ENCODE measurements at regions not wholly inside any gene's neighbourhood (a gene's known extent, or its start where the extent isn't known, plus 50 kb on each side); places are given as distances from the start of the nearest gene placed in this dataset.

DNA sequence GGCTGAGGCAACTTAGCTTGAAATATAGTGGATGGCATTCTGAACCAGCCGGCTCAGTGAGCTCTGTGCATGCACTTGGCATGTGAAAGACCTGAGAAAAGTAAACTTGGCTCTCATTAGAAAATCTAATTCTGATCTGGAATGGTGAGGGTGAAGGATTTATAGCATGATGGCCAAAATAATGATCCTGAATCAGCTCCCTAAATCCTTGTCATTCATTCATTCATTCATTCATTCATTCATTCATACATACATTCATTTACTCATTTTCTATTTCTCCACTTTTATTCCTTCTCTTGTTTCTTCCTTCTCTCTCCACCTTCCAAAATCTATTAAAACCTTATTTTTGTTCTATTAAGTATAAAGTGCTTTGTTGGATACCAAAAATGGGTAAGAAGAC is 681.1 kb downstream of the DHX35 start:
- Histone ChIP-seq H3K27me3 (no peaks in the 10 kb centered on the region), H3K9me3 (no peaks in the 10 kb centered on the region), H3K36me3 (no peaks in the 10 kb centered on the region), H3K4me1 (ENCODE audit: insufficient read depth) (no peaks in the 10 kb centered on the region), H3K4me3 (no peak overlapping the region), H3K27ac (no peak overlapping the region)
- 61 to 72% (median 71%) methylated on average over 1 of the region's 1 CpG for WGBS, 3 donors
- no peak for DNase-seq
- intact Hi-C loops (cut with DNase I): no loop called here
- no peak for TF ChIP-seq EP300 (IDR thresholded peaks at IDR 0.05)
- no peak for TF ChIP-seq POLR2A (IDR thresholded peaks at IDR 0.05)
- TF ChIP-seq, protein P1, sequence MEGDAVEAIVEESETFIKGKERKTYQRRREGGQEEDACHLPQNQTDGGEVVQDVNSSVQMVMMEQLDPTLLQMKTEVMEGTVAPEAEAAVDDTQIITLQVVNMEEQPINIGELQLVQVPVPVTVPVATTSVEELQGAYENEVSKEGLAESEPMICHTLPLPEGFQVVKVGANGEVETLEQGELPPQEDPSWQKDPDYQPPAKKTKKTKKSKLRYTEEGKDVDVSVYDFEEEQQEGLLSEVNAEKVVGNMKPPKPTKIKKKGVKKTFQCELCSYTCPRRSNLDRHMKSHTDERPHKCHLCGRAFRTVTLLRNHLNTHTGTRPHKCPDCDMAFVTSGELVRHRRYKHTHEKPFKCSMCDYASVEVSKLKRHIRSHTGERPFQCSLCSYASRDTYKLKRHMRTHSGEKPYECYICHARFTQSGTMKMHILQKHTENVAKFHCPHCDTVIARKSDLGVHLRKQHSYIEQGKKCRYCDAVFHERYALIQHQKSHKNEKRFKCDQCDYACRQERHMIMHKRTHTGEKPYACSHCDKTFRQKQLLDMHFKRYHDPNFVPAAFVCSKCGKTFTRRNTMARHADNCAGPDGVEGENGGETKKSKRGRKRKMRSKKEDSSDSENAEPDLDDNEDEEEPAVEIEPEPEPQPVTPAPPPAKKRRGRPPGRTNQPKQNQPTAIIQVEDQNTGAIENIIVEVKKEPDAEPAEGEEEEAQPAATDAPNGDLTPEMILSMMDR (IDR thresholded peaks at IDR 0.05): no peak

DNA sequence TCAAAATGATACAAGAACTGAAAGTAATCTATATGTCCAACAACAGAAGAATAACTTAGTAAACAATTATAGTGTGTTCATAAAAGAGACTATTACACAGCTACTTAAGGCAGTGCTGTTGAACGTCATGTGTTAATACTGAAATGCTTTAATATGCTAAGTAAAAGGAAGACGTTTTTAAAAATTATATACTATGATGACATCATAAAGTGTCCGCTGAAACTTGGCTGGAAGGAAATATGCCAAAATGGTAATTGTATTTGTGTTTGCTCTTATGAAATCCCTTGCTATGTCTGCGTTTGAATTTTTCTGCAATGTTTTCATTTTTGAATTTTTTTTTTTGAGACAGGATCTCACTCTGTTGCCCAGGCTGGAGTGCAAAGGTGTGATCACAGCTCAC is 679.3 kb downstream of the DHX35 start:
- Histone ChIP-seq H3K27ac (no peak overlapping the region), H3K27me3 (no peaks in the 10 kb centered on the region), H3K4me3 (no peak overlapping the region), H3K4me1 (ENCODE audit: insufficient read depth) (no peaks in the 10 kb centered on the region), H3K9me3 (no peaks in the 10 kb centered on the region), H3K36me3 (no peaks in the 10 kb centered on the region)
- TF ChIP-seq EP300 (IDR thresholded peaks at IDR 0.05) (no peak), POLR2A (IDR thresholded peaks at IDR 0.05) (no peak)
- TF ChIP-seq, protein P1 (IDR thresholded peaks at IDR 0.05): no peak
- 51 to 69% (median 62%) methylated on average over 4 of the region's 4 CpGs for WGBS, 3 donors
- intact Hi-C loops (cut with DNase I): no loop called here
- DNase-seq: no peak

DNA sequence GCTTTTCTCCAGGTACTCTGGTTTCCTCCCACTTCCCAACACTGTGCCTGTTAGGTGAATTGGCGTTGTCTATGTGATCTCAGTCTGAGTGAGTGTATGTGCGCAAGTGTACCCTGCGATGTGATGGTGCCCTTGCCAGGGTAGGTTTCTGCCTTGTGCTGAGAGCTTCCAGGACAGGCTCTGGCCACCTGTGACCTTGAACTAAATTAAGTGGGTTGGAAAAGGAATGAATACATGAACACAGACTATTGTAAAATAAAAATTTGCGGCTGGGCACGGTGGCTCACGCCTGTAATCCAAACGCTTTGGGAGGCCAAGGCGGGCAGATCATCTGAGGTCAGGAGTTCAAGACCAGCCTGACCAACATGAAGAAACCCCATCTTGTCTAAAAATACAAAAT is 678.0 kb downstream of the DHX35 start:
- no peaks in the 10 kb centered on the region for H3K9me3 ChIP-seq
- no peaks in the 10 kb centered on the region for H3K27me3 ChIP-seq
- DNase-seq: no peak
- TF ChIP-seq POLR2A (IDR thresholded peaks at IDR 0.05) (no peak), EP300 (IDR thresholded peaks at IDR 0.05) (no peak)
- TF ChIP-seq, protein P1 (IDR thresholded peaks at IDR 0.05): no peak
- H3K4me3 ChIP-seq: no peak overlapping the region
- no peaks in the 10 kb centered on the region for H3K4me1 ChIP-seq (ENCODE audit: insufficient read depth)
- WGBS, 3 donors: 70 to 85% (median 80%) methylated on average over 8 of the region's 8 CpGs
- no peak overlapping the region for H3K27ac ChIP-seq
- intact Hi-C loops (cut with DNase I): no loop called here
- H3K36me3 ChIP-seq: no peaks in the 10 kb centered on the region

DNA sequence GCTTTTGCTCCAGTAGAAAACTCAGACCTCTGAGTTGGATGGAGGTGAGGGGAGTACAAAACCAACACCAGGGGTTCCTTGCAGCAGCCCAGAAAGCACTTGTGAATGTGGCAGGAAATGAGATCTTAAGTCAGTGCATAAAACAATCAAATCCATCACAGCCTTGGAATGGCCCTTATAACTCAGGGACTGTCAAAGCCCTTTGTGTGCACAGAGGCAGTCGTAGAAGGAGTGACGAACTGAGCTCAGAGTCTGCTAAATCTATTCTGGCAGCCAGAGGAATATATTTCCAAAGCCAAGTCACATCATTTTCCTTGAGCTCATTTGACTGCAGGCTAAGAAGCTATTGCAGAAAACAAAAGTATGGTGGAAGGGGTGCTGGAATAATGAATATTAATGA is 676.6 kb downstream of the DHX35 start:
- H3K36me3 ChIP-seq: no peaks in the 10 kb centered on the region
- no peaks in the 10 kb centered on the region for H3K9me3 ChIP-seq
- no peak for DNase-seq
- H3K27ac ChIP-seq: no peak overlapping the region
- H3K4me3 ChIP-seq: no peak overlapping the region
- no peaks in the 10 kb centered on the region for H3K4me1 ChIP-seq (ENCODE audit: insufficient read depth)
- intact Hi-C loops (cut with DNase I): no loop called here
- TF ChIP-seq POLR2A (IDR thresholded peaks at IDR 0.05) (no peak), EP300 (IDR thresholded peaks at IDR 0.05) (no peak)
- TF ChIP-seq, protein P1 (IDR thresholded peaks at IDR 0.05): no peak
- H3K27me3 ChIP-seq: no peaks in the 10 kb centered on the region
- 37 to 65% (median 58%) methylated on average over 2 of the region's 2 CpGs for WGBS, 3 donors

DNA sequence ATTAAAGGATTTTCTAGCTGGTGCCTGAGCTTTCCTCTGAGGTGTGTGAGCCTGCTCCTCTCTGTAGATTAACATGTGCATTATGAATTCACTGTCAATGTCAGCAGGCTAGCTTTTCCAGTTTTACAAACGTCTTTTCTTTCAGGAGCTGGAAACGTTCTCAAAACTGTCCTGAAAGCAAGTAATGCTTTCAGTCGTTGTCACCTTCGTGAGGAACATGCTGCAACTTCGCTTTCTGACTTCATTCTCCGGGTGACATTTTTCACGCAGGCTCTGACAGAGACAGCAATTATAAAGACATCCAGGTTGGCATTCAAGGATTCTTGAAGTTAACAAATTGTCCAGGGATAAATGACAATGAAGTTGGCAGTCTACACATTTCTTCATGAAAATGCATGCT is 671.5 kb downstream of the DHX35 start:
- Histone ChIP-seq H3K4me1 (ENCODE audit: insufficient read depth) (no peaks in the 10 kb centered on the region), H3K9me3 (no peaks in the 10 kb centered on the region), H3K27ac (no peak overlapping the region), H3K36me3 (no peaks in the 10 kb centered on the region), H3K27me3 (no peaks in the 10 kb centered on the region), H3K4me3 (no peak overlapping the region)
- no peak for DNase-seq
- TF ChIP-seq POLR2A (IDR thresholded peaks at IDR 0.05) (no peak), EP300 (IDR thresholded peaks at IDR 0.05) (no peak)
- TF ChIP-seq, protein P1 (IDR thresholded peaks at IDR 0.05): no peak
- WGBS, 3 donors: 69 to 71% (median 71%) methylated on average over 7 of the region's 7 CpGs
- intact Hi-C loops (cut with DNase I): no loop called here

Measured in ovary (tissue), 7 donors.